Upper lobe of left lung (tissue), 4 donors: ENCODE measurements at regions not wholly inside any gene's neighbourhood (a gene's known extent, or its start where the extent isn't known, plus 50 kb on each side); places are given as distances from the start of the nearest gene placed in this dataset.

Experiments used
- EP300 ChIP-seq, 4 donors: sonication (generic); formaldehyde crosslinking; IDR thresholded peaks; one replicate each; pipeline ENCODE4 v1.5.1; 2017; ENCODE audit warnings: antibody characterized with exemption in 4 of 4, control low read depth in 2 of 4
- POLR2A ChIP-seq, 4 donors: fragments of 450-650 bp; IDR thresholded peaks; one replicate each; pipeline ENCODE4 v1.5.1; 2016 to 2017; ENCODE audit warnings: antibody characterized with exemption in 4 of 4, mild to moderate bottlenecking in 2 of 4
- POLR2AphosphoS5 ChIP-seq, 2 donors: sonication (generic); formaldehyde crosslinking; IDR thresholded peaks; one replicate each; pipeline ENCODE4 v1.5.1; 2017; ENCODE audit warnings: antibody characterized with exemption in 2 of 2
- TF ChIP-seq, protein P1 (sequence below), 6 experiments: fragments of 450-650 bp in 4 of 6; fragments of 200-600 bp in 2 of 6; sonication (generic) in 2 of 6; IDR thresholded peaks; one replicate each; pipeline ENCODE4 v1.5.1; 2016 to 2019; ENCODE audit warnings: antibody characterized with exemption in 6 of 6

DNA sequence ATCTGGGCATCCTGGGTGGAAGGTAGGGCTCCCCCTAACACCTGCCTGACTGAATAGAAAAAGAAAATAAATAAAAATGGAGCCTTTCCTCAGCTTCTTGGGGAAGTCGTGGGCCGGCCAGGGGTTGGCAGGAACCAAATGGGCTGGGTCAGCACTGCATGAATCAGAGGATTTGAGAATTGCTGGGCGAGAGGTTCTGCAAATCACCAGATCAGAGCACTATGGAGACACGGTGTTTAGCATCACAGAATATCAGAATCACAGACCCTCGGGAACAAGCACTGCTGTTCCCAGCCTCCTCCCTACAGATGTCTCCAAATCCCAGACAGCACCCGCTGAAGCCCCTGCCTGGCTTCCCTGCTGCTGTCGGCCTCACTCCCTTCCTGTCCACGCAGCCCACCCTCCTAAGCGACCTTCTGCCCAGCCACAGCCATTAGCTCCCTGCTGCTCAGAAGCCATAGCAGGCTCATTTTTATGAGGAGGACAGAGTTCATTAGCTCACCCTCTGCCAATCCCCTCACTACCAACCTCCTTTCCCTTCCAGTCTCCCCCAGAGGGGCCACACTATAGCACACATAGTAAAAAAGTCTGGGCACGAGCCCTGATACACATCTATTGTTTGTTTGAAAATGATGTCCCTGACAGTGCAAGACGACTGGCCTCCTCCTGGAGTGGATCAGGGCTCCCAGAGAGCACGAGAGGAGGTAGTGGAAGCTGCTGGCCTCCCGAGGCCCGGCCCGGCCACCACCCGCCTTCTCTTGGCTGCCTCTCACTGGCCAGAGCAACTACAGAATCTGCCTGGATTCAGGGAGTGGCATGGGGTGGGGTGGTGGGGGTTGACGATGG, 64.6 kb upstream of the TAF1B start:
- TF ChIP-seq POLR2AphosphoS5 (IDR thresholded peaks at IDR 0.05), result no peak
- TF ChIP-seq, protein P1, sequence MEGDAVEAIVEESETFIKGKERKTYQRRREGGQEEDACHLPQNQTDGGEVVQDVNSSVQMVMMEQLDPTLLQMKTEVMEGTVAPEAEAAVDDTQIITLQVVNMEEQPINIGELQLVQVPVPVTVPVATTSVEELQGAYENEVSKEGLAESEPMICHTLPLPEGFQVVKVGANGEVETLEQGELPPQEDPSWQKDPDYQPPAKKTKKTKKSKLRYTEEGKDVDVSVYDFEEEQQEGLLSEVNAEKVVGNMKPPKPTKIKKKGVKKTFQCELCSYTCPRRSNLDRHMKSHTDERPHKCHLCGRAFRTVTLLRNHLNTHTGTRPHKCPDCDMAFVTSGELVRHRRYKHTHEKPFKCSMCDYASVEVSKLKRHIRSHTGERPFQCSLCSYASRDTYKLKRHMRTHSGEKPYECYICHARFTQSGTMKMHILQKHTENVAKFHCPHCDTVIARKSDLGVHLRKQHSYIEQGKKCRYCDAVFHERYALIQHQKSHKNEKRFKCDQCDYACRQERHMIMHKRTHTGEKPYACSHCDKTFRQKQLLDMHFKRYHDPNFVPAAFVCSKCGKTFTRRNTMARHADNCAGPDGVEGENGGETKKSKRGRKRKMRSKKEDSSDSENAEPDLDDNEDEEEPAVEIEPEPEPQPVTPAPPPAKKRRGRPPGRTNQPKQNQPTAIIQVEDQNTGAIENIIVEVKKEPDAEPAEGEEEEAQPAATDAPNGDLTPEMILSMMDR (IDR thresholded peaks at IDR 0.05), result no peak
- no peak for TF ChIP-seq POLR2A (IDR thresholded peaks at IDR 0.05)
- TF ChIP-seq EP300 (IDR thresholded peaks at IDR 0.05), result no peak
